Astrocyte of the cerebellum (primary cell): ENCODE measurements at regions not wholly inside any gene's neighbourhood (a gene's known extent, or its start where the extent isn't known, plus 50 kb on each side); places are given as distances from the start of the nearest gene placed in this dataset.
A peak's percentile ranks its signal among the peaks of the same experiment; 100 is the strongest.

ENCODE experiments used
- DNase-seq: peaks from one replicate; pipeline ENCODE4 v3.0.0-alpha.2; 2011; ENCODE audit warnings: low read depth
- H3K4me3 ChIP-seq: 2 replicates; pipeline ENCODE4 v1.5.1; 2011; ENCODE audit warnings: mild to moderate bottlenecking, low read depth, low read length, moderate library complexity
- CTCF ChIP-seq: IDR thresholded peaks from 2 replicates; pipeline ENCODE4 v1.5.1; 2012; ENCODE audit warnings: low read length, low read depth, moderate library complexity, mild to moderate bottlenecking; ENCODE audit errors: missing control alignments
- in situ Hi-C: cut with HindIII; loops from 2 replicates; pipeline ENCODE4 v1.10.0; 2017; ENCODE audit warnings: low sequenced_read_pairs

GRCh38 chr2:120463527-120463926, 117.6 kb downstream of the INHBB start:
- no peak overlapping the region for H3K4me3 ChIP-seq
- in situ Hi-C loops = loop anchor here (5.0 kb wide), 1 partner anchor 81 kb away; no protein-coding TSS in a partner anchor
- DNase-seq = no peak
- no peak for TF ChIP-seq CTCF

GRCh38 chr2:120463996-120464395, 118.1 kb downstream of the INHBB start:
- H3K4me3 ChIP-seq = no peak overlapping the region
- DNase-seq = no peak
- in situ Hi-C loops = loop anchor here (5.0 kb wide), 1 partner anchor 82 kb away; no protein-coding TSS in a partner anchor
- TF ChIP-seq CTCF = peak; percentile 1

- no peak overlapping the region for H3K4me3 ChIP-seq
- TF ChIP-seq CTCF = no peak
- in situ Hi-C loops = loop anchor here (5.0 kb wide), 1 partner anchor 82 kb away; no protein-coding TSS in a partner anchor
- no peak for DNase-seq
These were observed 118.6 kb downstream of the INHBB start for GRCh38 chr2:120464448-120464931.

GRCh38 chr2:120465012-120465700, 119.2 kb downstream of the INHBB start:
- in situ Hi-C loops = no loop called here
- no peak overlapping the region for H3K4me3 ChIP-seq
- DNase-seq = no peak
- no peak for TF ChIP-seq CTCF

GRCh38 chr2:120465701-120465988, 119.7 kb downstream of the INHBB start:
- in situ Hi-C loops = no loop called here
- no peak for TF ChIP-seq CTCF

GRCh38 chr2:120465989-120466703, 120.2 kb downstream of the INHBB start:
- in situ Hi-C loops = no loop called here
- no peak for DNase-seq
- H3K4me3 ChIP-seq = no peak overlapping the region
- no peak for TF ChIP-seq CTCF

More at GRCh38 chr2:120465701-120465988, 119.7 kb downstream of the INHBB start:
- DNase-seq = no peak
- H3K4me3 ChIP-seq = no peak overlapping the region
